HG02642 (cell line): ENCODE measurements at regions not wholly inside any gene's neighbourhood (a gene's known extent, or its start where the extent isn't known, plus 50 kb on each side); places are given as distances from the start of the nearest gene placed in this dataset.

Experiments
- ATAC-seq: cut with Tn5 transposase; IDR thresholded peaks from one replicate; pipeline ENCODE4 v1.9.1; 2021; ENCODE audit warnings: mild to moderate bottlenecking; ENCODE audit not compliant: unreplicated experiment, poor library complexity

DNA sequence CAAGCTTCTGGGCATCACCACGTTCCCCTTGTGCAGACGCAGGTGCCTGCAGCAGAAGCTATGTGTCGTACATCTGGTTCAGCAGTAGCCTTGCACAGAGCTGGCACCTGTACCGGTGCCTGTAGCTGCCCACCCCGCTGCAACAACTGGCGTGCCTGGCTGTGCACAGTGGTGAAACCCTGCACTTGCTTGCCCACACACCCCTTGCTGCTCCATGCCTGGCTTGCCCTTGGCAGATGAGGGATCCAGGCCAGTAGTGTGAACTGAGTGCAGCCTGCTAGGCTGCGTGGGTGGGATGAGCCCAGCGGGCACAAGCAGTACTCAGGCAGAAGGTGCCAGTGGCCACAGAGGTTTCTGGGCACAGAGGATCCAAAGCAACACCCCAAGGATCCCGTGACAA lies 528.4 kb downstream of the PPARGC1A start:
- ATAC-seq, result no peak

DNA sequence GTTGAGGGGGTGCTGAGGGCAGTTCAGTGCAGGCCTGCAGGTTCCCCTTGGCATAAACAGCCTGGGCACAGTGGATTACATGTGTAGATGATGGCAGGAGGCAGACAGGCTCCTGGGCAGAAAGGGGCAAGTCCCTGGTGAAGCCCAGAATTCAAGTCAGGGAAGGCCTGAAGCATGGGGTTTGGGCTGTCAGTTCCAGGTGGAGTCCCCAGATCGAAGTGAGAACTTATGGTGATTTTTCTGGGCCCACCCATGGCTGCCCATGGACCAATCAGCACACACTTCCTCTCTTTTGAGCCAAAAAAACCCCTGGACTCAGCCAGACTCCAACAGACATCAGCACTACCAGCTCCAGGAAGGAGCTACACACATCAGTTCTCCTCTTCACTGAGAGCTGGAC lies 529.1 kb downstream of the PPARGC1A start:
- no peak for ATAC-seq

DNA sequence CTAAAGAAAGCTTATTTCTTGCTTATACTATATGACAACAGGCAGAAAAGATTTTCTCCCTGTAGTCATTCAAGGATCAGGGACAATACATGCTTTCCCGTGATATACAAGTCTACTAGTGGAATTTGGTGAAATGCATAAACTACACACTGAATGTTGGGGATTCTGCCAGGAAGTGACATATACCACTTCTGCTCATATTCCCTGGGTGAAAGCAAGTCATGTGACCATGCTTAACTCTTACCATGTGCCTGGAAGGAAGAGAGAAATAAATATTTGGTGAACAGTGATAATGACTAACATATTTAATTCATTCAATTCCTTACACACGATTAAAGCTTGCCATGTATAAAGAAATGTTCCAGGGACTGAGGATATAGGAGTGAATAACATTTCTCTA lies 534.6 kb downstream of the PPARGC1A start:
- no peak for ATAC-seq

DNA sequence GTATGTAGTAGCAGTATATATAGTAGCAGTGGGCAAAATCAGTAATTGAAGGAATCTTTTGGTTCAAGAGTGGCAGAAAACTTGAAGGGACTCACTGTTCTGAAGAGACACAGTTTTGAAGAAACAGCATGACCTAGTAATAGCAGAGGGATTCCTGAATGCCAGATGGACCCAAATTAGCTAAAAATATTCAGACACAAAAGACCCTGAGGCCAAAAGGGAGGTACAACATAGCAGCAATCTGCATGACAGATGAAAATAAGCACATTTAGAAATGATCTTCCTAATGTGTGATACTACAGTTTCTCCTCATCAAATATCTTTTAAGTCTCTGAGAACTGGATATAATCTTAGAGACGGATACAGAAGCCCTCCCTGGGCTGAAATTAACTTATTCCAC lies 536.6 kb downstream of the PPARGC1A start:
- no peak for ATAC-seq

DNA sequence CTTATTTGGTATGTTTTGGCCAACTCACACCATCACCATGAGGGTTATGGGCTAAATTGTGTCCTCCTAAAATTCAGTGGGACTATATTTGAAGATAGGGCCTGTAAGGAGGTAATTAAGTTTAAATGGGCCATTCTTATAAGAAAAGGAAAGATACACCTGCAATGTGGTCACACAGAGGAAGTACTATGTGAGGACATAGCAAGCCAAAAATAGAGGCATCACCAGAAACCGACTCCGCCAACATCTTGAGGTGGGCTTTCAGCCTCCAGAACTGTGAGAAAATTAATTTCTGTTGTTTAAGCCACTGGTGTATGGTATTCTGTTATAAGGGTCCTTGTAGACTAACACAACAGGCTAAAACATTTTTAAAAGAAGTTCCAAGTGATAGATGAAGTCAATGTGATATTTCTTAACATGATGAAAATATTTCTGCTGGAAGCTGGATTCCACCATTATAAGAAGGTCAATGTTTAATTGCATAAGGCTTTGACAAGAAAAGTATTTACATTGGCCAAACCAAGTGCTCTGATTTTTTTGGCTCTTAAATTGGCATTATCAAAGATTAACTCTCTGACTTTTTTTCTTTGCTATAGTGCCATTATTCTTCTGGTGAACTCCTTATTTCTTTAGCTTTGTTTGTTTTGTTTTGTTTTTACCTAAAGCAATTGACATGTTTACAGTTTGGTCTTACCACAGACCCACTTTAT lies 540.9 kb downstream of the PPARGC1A start:
- ATAC-seq, result no peak

DNA sequence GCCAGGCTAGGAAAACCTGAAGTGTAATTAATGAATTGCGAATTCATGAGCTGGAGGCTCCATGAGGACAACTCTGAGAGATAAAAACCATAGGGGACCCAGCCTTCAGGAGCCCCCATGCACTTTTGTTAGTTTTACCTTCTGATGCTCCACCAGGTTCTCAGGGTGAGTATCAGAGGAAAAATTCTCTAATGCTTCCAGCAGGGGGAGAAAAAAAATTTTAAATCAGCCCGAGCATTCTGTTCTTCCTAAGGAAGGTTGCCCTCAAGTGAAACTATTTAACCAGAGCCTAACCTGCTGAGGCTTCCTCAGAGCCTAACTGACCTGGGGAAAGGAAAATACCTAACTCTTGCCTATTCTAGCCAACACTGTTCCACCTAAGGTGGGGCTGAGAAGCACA lies 552.6 kb downstream of the PPARGC1A start:
- no peak for ATAC-seq

DNA sequence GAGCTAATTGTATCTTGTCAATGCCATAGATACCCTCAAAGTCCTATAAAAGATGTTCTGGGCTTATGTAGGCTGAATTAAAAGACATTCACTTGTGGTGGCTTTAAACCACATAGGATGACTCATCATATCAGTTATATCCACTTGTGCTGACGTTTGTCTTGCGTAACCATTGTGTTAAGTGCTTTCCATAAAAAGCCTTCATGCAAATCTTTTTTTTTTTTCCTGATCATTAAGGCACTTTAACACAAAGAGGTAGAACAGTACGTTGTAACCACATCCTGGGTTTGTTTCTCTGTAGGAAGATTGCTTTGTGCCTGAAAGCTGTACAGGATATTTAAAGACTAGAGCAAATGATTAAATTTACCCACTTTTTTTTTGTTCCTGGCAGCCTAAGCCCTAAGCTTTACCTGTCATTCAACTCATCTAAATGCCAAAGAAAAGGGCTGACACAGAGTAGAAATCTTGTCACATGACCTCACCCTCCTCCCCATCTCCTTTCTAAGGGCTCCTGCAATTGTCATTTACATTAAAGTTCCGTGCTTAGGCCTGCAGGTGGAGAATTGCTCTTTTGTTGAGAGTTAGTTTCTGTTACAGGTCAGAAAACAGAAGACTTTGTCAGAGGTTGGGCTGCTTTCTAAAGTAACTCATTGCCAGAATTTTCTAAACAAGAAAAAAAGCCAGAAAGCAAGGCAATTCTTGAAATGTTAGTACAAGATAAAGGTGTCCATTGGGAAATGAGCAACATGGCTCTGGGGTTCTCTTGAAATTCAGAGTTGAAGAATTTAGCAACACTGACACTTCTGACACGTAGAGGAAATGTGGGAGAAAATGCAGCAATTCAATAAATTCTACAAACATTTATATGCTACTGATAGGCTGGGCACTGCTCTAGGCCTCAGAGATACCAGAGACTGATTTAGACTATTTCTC lies 555.6 kb downstream of the PPARGC1A start:
- peak; percentile 91 for ATAC-seq

DNA sequence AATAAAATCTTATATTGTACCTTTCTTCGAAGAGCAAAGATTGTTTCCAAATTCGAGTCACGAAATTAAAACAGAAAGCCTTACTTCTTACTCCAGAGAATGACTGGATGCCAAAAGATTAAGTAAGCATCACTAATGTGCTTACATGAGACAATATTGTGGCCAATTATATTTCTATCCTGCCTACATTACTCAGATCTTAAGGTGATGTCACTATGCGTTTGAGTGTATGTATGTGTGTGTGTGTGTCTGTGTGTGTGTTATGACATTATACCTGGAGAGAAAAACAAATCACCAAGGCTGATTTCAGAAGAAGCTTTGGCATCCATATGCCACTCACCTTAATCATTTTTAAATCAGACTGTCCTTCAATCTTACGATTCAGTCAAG lies 556.3 kb downstream of the PPARGC1A start:
- ATAC-seq, result peak; percentile 5

DNA sequence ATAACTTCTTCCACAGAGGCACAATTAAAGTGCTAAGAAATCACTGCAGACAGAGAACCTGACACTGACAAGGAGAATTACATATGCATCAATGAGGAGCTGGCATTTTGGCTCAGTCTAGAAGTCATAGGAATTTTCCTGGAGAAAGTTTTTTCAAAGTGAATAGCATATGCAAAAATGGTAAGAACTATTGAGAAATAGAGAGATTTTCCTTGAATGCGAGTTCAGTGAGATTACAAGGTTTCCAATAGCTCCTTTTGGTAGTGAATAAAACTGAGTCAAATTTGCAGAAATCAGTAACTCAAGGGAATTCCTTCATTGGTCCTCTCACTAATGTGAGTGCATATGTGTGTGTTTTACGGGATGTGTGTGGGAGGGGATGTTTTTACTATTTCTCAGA lies 557.5 kb downstream of the PPARGC1A start:
- ATAC-seq, result no peak

DNA sequence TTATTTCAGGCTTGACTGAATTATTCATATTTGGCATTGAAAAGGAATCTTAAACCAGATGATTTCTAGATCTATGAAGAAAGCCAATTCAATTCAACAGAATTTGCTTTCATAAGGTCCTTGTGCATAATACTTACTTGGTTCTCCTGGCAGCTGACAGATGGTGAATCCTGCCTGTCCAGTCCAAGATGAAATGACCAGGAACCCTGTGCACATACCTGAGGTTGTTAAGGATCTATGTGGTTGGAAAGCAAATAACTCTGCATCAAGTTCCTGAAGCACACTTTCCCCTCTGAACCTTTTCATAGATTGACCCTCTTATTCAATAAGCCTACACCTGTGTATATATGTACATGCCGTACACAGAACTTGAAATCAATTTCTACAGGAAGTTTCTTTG lies 562.7 kb downstream of the PPARGC1A start:
- ATAC-seq, result no peak

DNA sequence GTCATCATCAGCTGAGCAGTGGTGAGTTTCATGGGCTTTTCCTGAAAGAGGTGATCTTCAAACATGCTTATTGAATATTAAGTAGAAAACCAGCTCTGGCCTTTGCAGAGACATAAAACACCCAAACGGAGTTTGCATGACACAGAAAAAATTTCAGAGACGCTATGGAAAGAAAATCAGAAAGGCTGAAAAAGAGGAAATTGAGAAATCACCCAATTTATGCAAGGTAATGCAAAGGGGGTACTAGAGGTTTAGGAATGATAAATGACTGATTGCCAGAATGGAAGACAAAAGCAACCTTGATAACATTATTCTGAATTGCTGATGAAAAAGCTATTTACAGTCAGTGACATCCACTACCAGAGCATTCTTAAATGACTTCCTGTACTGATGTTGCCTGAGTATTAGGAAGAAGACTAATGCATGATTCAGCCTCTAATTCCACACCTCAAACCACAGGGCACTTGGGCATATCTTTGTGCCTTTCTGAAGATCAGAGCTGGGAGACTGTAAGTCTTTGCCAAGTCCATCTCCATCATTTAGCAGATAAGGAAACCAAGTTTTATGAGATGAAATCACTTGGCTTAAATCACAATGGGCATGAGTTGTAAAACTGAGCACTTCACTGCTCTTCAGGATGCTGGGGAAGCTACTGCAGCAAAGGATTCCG lies 565.7 kb downstream of the PPARGC1A start:
- no peak for ATAC-seq

DNA sequence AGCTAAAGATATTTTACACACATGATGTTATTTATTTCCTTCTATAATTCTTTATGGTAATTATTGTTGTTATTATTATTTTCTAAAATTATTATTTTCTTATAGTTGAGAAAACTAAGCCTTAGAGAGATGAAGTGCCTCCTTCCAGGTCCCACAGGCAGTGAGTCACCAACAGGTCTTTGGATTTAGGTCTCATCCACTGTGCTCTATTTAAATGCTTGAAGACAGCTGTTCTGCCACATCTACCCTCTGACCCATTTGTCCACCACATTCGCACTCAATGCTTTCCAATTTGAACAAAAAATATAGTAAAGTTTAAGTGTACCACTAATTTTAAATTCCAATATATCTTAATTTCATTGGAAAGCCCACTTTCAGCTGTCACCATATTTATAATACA lies 566.4 kb downstream of the PPARGC1A start:
- ATAC-seq, result no peak

DNA sequence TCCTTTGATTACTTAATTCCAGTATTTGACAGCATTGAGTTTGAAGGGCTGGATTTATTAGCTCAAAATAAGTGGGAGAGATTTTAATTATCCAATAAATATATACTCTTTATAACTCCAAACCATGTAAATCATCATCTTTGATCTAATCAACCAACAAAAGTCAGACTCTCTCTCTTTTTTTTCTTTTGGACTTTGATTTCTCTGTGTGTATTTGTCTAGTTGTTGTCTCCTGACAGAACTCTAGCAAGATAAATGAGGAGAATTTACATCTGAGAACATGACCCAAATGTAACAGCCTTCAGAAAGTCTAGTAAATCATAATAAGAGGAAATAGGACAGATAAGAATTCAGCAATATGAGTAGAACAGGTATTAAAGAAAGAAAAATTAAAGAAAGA lies 567.1 kb downstream of the PPARGC1A start:
- no peak for ATAC-seq

DNA sequence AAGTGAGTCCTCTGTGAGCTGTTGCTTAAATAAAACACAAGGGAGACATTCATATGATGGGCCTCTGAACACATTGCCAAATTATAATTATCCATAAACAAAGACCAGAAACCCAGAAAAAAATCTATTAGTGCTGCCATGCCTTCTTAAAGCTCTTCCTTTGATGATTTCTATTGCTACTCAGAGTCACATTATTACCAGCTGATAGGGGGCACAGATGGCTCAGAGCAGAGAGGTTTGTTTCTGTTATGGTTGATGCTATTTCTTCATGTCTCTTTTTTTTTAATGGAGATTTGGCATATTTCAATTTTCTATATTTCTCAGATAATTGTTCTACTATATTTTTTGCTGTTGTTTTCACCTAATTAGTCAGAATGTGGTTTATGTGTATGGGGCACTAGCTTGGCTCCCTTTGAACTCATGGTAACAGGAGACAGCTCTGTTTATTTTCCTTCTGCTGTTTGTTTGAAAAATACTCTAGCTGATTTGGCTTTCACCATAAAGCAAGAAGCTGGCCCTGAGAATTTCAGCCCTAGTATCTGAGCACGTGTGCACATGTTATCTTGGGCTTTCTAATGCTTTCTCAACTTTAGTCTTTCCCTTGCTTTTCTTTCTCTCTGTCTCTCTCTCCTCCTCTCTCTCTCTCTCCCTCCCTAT lies 568.8 kb downstream of the PPARGC1A start:
- no peak for ATAC-seq

DNA sequence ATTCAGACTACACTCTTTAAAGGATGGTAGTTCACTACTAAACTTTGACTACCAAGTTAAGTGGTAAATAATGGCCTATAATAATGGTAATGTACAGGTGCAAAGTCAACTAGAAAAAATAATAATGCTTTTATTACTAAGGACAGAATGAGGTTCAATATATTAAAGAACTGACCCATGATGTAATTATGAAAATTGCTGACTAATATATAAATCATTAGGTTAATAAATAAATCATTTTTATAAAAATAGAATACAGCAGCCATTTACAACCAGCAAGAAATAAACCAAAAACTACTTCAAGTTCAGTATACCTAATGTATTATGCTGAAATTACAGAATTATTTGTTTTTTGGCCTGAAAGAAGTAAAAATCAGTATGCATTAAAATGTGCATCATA lies 577.2 kb downstream of the PPARGC1A start:
- ATAC-seq, result no peak

DNA sequence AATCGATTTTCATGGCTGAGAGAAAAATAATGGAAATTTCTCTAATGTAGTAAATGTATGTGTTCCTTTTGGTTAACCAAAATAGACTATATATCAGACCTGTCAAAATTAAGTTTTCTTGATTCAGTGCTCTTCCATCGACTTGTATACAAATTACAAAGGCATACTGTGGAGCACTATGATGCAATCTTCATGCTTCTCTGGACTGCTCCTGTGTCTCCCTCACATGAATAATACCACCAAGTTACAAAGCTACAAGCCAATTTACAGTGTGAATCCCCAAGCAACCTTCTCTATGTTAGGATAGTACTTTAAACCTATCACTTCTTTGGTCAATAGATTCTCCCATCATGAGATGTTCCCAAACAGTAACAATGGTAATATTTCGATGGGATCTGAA lies 577.9 kb downstream of the PPARGC1A start:
- no peak for ATAC-seq

DNA sequence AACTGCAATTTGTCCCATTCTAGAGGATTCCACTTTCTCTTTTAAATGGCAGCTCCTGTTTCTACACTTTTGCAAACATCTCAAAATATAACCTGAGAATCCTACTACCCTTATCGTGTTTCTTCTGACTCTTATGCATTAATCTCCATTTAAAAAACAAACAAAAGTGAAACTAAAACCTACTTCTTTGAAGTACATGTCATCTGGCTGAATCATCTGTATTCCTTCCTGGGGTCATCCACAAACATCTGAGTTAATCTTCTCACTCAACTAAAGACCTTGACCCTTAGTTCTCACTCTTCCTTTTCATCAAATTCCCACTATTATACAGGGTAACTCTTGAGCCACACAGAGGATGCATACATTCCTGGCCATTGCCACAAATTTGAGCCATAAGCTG lies 584.8 kb downstream of the PPARGC1A start:
- ATAC-seq, result no peak

DNA sequence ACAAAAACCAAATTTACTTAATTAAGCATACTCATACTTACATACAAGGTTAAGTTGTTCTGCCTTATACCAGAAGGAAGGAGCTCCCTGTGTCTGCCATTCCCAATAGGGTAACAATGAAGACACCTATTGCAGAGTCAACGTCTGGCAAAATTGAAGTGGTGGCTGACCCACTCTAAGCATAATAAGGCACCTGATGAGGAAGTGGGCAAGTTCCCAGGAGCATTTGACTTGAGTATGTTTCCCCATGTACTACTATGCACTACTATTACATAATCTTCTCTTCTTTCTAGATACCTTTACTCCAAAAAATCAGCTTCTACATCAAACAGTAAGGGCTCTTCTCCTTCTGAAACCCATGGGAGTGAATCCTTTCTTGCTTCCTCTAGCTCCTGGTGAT lies 591.5 kb downstream of the PPARGC1A start:
- no peak for ATAC-seq

DNA sequence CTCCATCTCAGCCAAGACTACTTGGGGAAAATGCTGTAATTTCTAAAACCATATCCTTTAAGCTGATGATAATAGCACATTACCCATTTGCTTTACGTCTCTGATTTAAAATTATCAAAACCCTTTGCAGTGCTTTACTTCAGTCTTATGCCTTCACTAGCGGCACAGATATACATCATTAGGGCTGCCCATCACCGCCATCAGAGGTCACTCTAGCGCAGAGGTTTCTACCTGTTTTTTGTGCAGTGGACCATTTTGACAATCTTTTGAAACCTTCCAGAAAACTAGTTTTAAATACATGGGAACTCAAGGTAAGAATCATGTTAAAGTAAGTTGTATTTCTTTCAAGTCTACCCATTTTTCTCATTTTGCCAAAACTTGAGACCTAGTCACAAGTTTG lies 592.5 kb downstream of the PPARGC1A start:
- no peak for ATAC-seq

DNA sequence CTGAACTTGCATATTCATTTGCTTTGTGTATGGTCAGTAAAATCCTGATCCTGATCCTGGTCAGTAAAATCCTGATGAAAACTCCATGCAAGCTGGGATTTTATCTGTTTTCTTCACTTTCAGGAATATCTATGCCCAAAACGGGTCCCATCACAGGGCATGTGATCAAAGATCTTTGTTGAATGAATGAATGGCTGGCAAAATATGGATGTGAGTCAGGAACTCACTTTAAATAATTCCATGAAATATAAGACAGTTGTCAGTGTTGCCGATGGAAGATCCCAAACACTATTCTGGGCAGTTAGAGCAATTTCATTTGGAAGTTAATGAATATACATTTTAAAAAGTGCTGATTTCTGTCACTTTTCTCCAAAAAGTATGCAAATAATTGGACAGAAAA lies 598.4 kb downstream of the GBA3 start:
- ATAC-seq, result no peak

DNA sequence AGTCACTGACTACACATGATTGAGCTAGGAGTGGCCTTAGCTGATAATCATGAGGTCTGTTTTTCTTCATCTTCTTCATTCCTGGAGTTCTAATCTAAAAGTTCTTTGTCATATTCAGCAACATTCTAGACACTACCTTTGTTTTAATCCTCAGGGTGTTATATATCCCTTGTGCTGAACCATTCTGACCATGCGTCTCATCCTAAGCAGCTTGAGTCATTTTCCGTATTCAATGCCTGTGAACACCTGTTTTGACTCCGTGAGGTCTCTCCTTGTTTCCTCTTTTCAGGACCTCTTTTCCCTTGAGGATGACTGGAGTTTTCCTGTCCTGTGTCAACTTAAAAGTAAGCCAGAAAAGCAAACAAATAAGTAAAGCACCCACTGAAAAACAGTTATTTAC lies 597.9 kb downstream of the GBA3 start:
- no peak for ATAC-seq
